Astrocyte (in vitro differentiated cells and primary cell): ENCODE measurements at regions not wholly inside any gene's neighbourhood (a gene's known extent, or its start where the extent isn't known, plus 50 kb on each side); places are given as distances from the start of the nearest gene placed in this dataset.

ENCODE experiments used
- DNase-seq: peaks from one replicate; pipeline ENCODE4 v3.0.0-alpha.2; 2010; ENCODE audit warnings: low read depth
- FAIRE-seq: peaks from 2 replicates; lab custom pipeline; 2011; peaks lifted over from hg19 to GRCh38; lab: Jason Lieb, UNC
- H2AFZ ChIP-seq: 2 replicates; pipeline ENCODE4 v1.6.0; 2012; ENCODE audit warnings: low read depth, low read length, inconsistent platforms
- H3K27ac ChIP-seq: 2 replicates; pipeline ENCODE4 v1.5.1; 2011; ENCODE audit warnings: low read depth, low read length, inconsistent platforms
- H3K27me3 ChIP-seq: 2 replicates; pipeline ENCODE4 v1.6.0; 2011; ENCODE audit warnings: low read length, inconsistent platforms; ENCODE audit not compliant: insufficient read depth
- H3K36me3 ChIP-seq: 2 replicates; pipeline ENCODE4 v1.5.1; 2011; ENCODE audit warnings: low read length, inconsistent platforms; ENCODE audit not compliant: insufficient read depth
- H3K4me1 ChIP-seq: 2 replicates; pipeline ENCODE4 v1.5.1; 2011; ENCODE audit warnings: low read length, inconsistent platforms; ENCODE audit not compliant: insufficient read depth
- H3K4me2 ChIP-seq: 2 replicates; pipeline ENCODE4 v1.6.0; 2012; ENCODE audit warnings: low read length, inconsistent platforms
- H3K4me3 ChIP-seq: 2 replicates; pipeline ENCODE4 v1.5.1; 2011; ENCODE audit warnings: low read depth, mild to moderate bottlenecking, low read length, inconsistent platforms; ENCODE audit not compliant: insufficient read depth
- H3K79me2 ChIP-seq: 2 replicates; pipeline ENCODE4 v1.6.0; 2012; ENCODE audit warnings: mild to moderate bottlenecking, low read length, inconsistent platforms; ENCODE audit not compliant: insufficient read depth
- H3K9ac ChIP-seq: 2 replicates; pipeline ENCODE4 v1.6.0; 2012; ENCODE audit warnings: mild to moderate bottlenecking, low read length, inconsistent platforms
- H3K9me3 ChIP-seq: 2 replicates; pipeline ENCODE4 v1.5.1; 2012; ENCODE audit warnings: low read depth, mild to moderate bottlenecking, low read length, inconsistent platforms; ENCODE audit not compliant: insufficient read depth
- H4K20me1 ChIP-seq: 2 replicates; pipeline ENCODE4 v1.6.0; 2012; ENCODE audit warnings: low read length, inconsistent platforms; ENCODE audit not compliant: insufficient read depth
- H3K27ac Mint-ChIP-seq: one replicate; pipeline ENCODE4 v1.8.0; 2021; ENCODE audit warnings: mild to moderate bottlenecking, mixed read lengths; ENCODE audit not compliant: unreplicated experiment
- H3K27me3 Mint-ChIP-seq: one replicate; pipeline ENCODE4 v1.8.0; 2021; ENCODE audit warnings: low read depth, mixed read lengths; ENCODE audit not compliant: unreplicated experiment
- H3K36me3 Mint-ChIP-seq: one replicate; pipeline ENCODE4 v1.8.0; 2021; ENCODE audit warnings: low read depth, mixed read lengths; ENCODE audit not compliant: unreplicated experiment
- H3K4me1 Mint-ChIP-seq: one replicate; pipeline ENCODE4 v1.8.0; 2021; ENCODE audit warnings: low read depth, mixed read lengths; ENCODE audit not compliant: unreplicated experiment
- H3K4me3 Mint-ChIP-seq: one replicate; pipeline ENCODE4 v1.8.0; 2021; ENCODE audit warnings: mild to moderate bottlenecking, moderate library complexity, mixed read lengths; ENCODE audit not compliant: unreplicated experiment
- H3K9me3 Mint-ChIP-seq: one replicate; pipeline ENCODE4 v1.8.0; 2021; ENCODE audit warnings: mild to moderate bottlenecking, mixed read lengths; ENCODE audit not compliant: unreplicated experiment
- EZH2 ChIP-seq: IDR thresholded peaks from 2 replicates; pipeline ENCODE4 v1.6.1; 2012; ENCODE audit warnings: mild to moderate bottlenecking, low read length, inconsistent platforms; ENCODE audit not compliant: insufficient read depth
- TF ChIP-seq, protein P1 (sequence below): IDR thresholded peaks from 2 replicates; pipeline ENCODE4 v1.5.1; 2011; ENCODE audit warnings: low read depth, mild to moderate bottlenecking, inconsistent platforms, low read length, moderate library complexity; ENCODE audit not compliant: insufficient read depth

GRCh38 chr20:47931002-47931401 is 145.7 kb upstream of the SULF2 start:
- H3K27me3 Mint-ChIP-seq = peaks cover 3% of the 10 kb centered on the region
- no peaks in the 10 kb centered on the region for H3K36me3 ChIP-seq
- FAIRE-seq = no peak
- no peaks in the 10 kb centered on the region for H3K9me3 Mint-ChIP-seq
- H3K4me2 ChIP-seq = no peak overlapping the region
- H3K36me3 Mint-ChIP-seq = no peaks in the 10 kb centered on the region
- H3K27ac ChIP-seq = no peak overlapping the region
- H3K79me2 ChIP-seq = no peaks in the 10 kb centered on the region
- no peak for DNase-seq
- H3K27ac Mint-ChIP-seq = no peak overlapping the region
- H3K27me3 ChIP-seq = no peaks in the 10 kb centered on the region
- TF ChIP-seq EZH2 = no peak
- TF ChIP-seq, protein P1, sequence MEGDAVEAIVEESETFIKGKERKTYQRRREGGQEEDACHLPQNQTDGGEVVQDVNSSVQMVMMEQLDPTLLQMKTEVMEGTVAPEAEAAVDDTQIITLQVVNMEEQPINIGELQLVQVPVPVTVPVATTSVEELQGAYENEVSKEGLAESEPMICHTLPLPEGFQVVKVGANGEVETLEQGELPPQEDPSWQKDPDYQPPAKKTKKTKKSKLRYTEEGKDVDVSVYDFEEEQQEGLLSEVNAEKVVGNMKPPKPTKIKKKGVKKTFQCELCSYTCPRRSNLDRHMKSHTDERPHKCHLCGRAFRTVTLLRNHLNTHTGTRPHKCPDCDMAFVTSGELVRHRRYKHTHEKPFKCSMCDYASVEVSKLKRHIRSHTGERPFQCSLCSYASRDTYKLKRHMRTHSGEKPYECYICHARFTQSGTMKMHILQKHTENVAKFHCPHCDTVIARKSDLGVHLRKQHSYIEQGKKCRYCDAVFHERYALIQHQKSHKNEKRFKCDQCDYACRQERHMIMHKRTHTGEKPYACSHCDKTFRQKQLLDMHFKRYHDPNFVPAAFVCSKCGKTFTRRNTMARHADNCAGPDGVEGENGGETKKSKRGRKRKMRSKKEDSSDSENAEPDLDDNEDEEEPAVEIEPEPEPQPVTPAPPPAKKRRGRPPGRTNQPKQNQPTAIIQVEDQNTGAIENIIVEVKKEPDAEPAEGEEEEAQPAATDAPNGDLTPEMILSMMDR = no peak
- no peak overlapping the region for H2AFZ ChIP-seq
- no peaks in the 10 kb centered on the region for H3K9me3 ChIP-seq
- no peak overlapping the region for H3K4me3 ChIP-seq
- peaks cover 29% of the 10 kb centered on the region for H3K4me1 Mint-ChIP-seq
- no peak overlapping the region for H3K9ac ChIP-seq
- H3K4me1 ChIP-seq = peaks cover 12% of the 10 kb centered on the region
- no peaks in the 10 kb centered on the region for H4K20me1 ChIP-seq
- H3K4me3 Mint-ChIP-seq = no peak overlapping the region

DNA sequence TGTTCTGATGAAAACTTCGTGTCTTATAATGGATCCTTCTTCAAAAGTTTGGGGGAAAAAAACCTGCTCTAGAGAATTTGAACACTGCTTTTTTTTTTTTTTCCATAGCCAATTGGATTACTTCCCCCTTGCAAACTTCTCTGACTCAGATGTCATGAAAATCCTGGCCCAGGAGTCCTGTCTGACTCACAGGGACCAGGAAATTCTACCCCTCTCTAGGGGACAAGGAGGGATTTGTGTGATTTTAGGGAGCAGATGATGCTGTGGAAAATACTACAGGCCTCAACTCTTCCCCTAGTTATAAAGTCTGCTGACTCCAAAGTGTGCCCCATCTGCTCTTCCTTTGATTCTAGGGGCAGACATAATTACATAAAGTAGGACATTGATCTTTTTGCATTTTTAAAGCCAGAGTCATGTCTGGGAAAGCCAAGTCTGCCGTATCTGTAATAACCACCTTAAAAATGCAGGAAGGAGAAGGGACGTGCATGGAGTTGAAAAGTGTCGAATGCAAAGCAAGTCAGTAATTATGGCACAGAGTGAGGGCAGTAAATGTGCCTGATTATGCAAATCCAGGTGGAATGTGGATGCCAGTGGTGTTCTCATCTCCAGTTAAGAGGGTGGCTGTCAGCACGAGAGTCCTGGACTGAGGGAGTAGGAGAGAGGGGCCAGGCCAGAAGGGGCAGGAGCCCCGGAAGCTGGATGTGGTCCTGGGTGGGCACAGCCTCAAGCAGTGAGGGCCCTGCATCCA is 144.3 kb upstream of the SULF2 start:
- Histone ChIP-seq H3K4me1 (peaks cover 12% of the 10 kb centered on the region), H3K4me2 (peak overlapping the region; percentile 46), H3K4me3 (no peak overlapping the region), H4K20me1 (no peaks in the 10 kb centered on the region), H3K79me2 (no peaks in the 10 kb centered on the region), H3K9me3 (no peaks in the 10 kb centered on the region), H2AFZ (peak overlapping the region; percentile 54), H3K27me3 (no peaks in the 10 kb centered on the region), H3K27ac (peak overlapping the region; percentile 52), H3K36me3 (no peaks in the 10 kb centered on the region), H3K9ac (peak overlapping the region; percentile 31)
- H3K36me3 Mint-ChIP-seq = no peaks in the 10 kb centered on the region
- FAIRE-seq = no peak
- no peak for TF ChIP-seq EZH2
- TF ChIP-seq, protein P1 = no peak
- H3K9me3 Mint-ChIP-seq = no peaks in the 10 kb centered on the region
- DNase-seq = peak; percentile 84
- H3K27ac Mint-ChIP-seq = peak overlapping the region; percentile 5
- H3K27me3 Mint-ChIP-seq = peaks cover 3% of the 10 kb centered on the region
- H3K4me1 Mint-ChIP-seq = peaks cover 27% of the 10 kb centered on the region
- H3K4me3 Mint-ChIP-seq = no peak overlapping the region

DNA sequence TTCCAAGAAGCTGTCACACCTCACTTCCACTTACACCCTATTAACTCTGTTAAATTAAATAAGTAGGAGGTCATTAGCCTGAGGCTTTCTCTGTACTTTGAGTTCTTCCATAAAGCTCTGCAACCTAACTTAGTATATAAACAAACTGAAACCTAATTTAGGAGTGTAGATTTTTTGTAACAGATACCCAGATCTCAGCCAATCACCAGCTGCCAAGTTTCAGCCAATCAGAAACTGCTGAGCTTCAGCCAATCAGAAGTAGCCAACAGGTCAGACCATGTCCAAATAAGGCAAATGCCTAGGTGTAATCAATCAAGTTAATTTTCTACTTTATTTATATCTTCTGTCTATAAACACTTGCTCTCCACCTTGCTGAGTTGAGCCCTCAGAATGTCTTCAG is 142.7 kb upstream of the SULF2 start:
- Histone ChIP-seq H3K4me1 (peaks cover 12% of the 10 kb centered on the region), H3K79me2 (no peaks in the 10 kb centered on the region), H3K9me3 (no peaks in the 10 kb centered on the region), H3K36me3 (no peaks in the 10 kb centered on the region), H4K20me1 (no peaks in the 10 kb centered on the region), H3K4me3 (no peak overlapping the region), H3K27ac (peak overlapping the region; percentile 50), H3K27me3 (no peaks in the 10 kb centered on the region), H2AFZ (no peak overlapping the region), H3K9ac (no peak overlapping the region), H3K4me2 (peak overlapping the region; percentile 20)
- FAIRE-seq (no peak), DNase-seq (no peak)
- Mint-ChIP-seq H3K27ac (peak overlapping the region; percentile 38), H3K4me1 (peaks cover 27% of the 10 kb centered on the region), H3K9me3 (no peaks in the 10 kb centered on the region), H3K36me3 (no peaks in the 10 kb centered on the region), H3K27me3 (no peaks in the 10 kb centered on the region), H3K4me3 (no peak overlapping the region)
- TF ChIP-seq EZH2 = no peak
